NCI-H748 treated with DMSO at 0.1 percent for 48 hours (cell line): ENCODE measurements at regions not wholly inside any gene's neighbourhood (a gene's known extent, or its start where the extent isn't known, plus 50 kb on each side); places are given as distances from the start of the nearest gene placed in this dataset.

Experiments used
- DNase-seq: peaks from one replicate; lab custom pipeline; 2025; lab: John Stamatoyannopoulos, UW

DNA sequence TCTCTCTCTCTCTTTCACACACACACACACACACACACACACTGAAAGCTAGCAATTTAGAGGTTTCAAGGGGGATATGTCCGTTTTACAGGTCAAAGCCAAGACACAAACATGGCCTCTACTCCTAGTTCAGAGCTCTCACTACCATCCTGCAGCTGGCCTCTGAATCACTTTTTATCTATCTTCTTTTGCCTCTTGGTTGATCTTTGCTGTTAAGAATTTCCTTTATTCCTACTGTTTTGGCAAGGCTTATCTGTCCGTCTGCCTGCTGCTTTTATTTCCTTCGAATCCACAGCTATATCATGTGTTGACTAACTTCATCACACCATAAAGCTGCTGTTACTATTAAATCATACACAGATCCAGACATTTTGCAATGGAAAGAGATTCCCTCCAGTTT, 543.0 kb downstream of the PLCL1 start:
- DNase-seq: no peak

DNA sequence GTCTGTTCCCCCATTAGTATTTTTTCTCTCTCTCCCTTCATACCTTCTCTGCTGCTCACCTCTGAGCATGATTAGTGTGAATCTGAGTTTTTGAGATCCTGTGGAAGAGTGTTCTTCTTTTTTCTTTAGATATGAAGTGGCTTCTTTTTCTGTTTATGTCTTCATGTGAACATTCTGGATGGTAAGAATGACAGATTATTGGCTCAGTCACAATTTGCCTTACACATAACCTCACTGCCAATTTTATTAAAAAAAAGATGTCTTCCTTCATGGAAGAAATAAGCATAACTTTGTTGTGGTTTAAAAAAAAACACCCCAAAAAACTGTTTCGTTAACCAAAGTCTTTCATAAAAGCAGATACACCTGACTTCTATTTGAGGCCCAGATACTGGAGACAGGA, 539.1 kb downstream of the PLCL1 start:
- no peak for DNase-seq

DNA sequence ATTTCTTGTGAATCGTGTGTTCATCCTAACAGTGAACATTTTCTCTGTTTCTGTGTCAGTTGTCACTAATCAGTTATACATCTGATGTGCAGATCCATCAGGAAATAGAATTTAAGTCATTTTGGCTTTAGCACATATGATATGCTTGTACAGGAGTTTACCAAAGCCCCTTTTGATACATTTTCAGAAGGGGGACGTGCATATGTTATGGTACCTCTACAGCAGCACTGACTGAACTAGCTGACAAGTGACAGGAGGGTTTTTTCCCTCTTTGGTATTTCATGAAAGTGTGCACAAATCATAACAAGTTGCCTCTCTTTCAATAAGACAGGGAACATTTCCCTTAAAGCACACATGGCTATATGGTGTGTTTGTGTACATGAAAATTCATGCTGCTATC, 536.5 kb downstream of the PLCL1 start:
- DNase-seq: no peak

GRCh38 chr2:198339116-198339515, 534.7 kb downstream of the PLCL1 start:
- no peak for DNase-seq

GRCh38 chr2:198337368-198337767, 533.0 kb downstream of the PLCL1 start:
- DNase-seq: peak; percentile 80

GRCh38 chr2:198328454-198328853, 524.1 kb downstream of the PLCL1 start:
- no peak for DNase-seq

DNA sequence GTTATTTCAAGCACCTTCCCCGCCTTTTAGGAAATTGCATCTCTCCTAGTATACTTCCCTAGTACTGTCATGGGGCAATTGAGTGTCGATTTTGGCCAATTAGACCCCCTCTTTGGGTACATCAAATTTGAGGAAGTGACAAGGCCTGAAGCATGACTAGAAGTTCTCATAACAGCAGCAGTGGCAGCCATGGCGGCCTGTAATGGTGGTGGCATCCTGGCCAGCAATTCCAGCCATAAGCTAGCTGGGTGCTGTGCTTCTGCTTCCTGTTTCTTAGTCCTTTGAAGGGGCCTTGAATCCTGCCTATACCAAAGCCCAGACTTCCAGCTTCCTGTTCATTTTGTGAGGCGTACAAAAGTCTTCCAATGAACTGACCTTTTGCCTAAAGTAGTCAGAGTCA, 523.1 kb downstream of the PLCL1 start:
- no peak for DNase-seq

DNA sequence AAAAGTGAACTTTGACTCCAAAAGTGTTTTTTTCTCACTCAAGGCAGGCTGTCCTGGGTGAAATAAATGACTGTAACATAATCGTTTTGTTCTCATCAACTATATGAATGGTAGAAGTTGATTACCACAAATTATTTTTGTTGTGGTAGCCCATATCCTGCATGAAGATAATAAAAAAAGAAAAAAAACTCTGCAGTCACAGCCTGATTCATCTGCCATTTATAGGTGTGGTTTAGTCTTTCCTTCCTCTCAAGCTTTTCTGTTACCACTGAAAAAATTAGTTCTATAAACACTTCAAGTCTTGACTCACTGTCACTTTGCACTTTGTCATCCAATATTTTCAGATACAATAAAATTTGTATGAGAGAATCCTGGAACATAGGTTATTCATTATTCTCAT, 522.0 kb downstream of the PLCL1 start:
- DNase-seq: no peak

GRCh38 chr2:198325359-198325758, 521.0 kb downstream of the PLCL1 start:
- DNase-seq: no peak

DNA sequence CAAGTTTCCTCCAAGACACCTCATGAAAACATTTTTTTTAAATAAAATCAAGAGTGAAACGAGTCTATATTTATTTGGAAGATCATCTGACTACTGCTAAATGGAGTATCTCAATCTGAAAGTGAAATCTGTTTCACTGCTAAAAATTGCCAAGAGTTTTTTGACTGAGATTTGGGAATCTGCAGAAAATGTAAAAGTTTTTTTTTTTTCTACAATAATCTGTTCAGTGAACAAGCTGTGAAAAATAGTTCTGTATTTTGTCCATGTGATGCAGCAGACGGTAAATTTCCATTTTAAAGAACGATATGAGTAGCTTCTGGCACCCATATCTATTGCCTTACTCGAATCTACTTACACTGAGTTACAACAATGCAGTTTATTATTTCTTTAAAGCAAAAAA, 519.7 kb downstream of the PLCL1 start:
- DNase-seq: no peak

GRCh38 chr2:198322275-198322674, 517.9 kb downstream of the PLCL1 start:
- DNase-seq: no peak

GRCh38 chr2:198321522-198322088, 517.2 kb downstream of the PLCL1 start:
- DNase-seq: no peak

DNA sequence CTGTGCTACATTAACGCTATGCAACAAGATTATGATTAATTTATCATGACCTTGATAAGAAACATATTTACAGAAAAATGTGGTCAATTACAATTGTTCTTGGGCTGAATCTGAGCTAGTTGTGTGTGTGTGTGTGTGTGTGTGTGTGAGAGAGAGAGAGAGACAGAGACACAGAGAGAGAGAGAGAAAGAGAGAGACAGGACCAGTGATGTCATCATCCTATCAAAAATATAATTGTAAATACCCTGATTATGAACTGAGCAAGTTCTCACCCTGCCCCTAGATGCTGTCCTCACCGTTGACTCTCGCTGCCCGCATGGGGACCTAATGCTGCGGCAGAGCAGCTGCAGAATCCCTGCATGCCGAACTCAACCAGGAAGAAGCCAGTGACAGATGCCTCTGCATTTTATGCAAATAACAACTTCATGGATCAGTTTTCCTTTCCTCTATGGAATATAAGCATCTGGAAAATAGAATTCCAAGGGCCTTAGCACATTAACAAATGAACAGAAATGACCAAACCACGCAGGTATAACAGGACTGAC, 512.5 kb downstream of the PLCL1 start:
- no peak for DNase-seq

DNA sequence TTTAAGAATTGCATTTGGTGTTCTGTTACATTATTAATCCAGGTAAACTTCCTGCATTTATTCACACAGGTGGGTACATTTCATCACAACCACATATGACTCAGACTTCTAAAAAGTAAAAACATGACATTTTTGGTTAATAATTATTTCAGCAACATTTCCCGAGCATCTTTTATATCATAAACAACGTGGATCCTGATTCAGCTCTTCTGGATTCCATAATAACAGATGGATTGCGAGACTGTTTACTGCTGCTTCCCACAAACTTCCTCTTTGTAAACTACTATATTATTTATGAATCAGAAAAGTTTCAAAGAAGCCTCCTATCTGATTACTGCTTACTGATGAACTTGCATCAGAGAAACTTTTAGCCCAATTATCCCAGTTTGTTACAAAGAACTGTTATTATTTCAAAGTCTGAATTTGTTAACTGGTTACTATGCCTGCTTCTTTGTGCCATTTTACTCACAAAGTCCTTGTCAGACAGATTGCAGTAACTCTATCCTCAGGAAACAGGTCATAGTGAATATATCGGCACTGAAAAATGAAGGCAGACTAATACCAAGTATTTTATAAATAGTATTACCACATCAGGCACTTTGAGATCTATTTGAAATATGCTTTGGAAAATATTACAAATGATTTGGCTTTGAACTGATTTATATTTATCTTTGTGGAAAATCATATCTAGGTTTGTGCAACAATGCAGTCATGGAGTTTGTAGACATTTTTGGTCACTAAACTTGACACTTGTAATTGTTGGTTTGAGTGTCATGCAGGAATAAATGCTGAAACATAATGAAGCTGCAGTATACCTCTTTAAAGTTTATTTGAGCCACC, 511.6 kb downstream of the PLCL1 start:
- no peak for DNase-seq

DNA sequence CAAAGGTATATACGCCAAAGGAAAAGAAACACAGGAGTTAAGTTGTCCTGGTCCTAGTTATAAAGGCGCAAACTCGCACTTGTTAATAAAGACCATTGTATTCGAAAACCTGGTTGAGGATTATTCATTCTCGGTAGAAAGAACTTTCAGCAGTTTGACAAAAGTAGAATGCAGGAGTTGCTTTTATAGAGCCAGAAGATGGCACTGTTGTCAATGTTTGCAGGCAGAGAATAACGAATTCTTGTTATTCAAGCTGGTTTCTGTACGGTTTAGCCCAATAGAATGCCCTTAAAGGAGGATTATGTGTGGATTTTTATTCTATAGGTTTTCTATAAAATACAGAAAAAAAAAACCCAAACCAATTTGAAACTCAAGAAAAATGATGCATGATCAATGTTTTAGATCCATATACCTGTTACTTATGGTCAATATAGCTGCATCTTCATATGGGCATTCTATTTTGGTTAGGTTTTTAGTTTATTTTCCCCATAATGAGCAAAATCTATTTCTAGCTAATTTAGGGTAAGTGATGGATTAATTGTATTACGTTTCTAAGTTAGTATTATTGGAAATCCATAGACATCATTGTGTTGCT, 510.3 kb downstream of the PLCL1 start:
- peak; percentile 39 for DNase-seq

DNA sequence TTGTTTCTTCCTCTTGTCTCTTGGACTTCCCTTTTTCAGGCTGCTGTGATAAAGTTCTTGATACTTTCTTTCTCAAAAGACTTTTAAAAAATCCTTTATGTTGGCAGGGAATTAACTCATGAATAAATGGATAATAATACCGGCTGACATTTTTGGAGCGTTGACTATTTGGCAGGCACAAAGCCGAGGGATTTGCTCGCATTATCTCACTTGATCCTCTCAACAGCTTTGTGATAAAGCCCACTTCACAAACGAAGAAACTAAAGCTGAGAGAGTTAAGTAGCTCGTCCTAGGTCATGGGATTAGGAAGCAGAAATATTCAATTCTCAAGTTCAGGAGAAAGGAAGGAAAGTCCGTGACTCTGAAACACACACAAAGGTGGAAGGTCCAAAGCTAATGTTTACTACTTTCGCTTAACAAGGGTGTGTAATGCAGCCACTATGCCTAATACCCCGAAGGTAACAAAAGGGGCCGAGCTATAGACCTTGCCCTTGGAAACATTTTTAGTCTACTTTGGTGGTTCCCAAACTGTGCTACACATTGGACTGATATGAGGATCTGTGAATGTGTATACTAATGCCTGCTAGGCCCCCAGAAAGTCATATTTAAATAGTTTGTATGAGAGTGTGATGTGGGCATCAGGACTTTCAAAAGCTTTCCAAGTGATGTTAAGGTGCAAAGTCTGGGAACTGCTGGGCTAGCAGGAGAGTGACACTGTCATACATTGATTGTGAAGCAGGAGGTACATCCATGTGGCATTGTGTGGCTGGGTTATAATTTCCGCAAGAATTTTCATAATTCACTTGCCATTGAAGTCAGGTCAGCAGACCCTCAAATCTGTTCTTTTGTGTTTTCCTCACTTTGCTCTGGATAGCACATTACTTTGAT, 508.4 kb downstream of the PLCL1 start:
- DNase-seq: no peak

GRCh38 chr2:198311020-198311419, 506.6 kb downstream of the PLCL1 start:
- DNase-seq: no peak

DNA sequence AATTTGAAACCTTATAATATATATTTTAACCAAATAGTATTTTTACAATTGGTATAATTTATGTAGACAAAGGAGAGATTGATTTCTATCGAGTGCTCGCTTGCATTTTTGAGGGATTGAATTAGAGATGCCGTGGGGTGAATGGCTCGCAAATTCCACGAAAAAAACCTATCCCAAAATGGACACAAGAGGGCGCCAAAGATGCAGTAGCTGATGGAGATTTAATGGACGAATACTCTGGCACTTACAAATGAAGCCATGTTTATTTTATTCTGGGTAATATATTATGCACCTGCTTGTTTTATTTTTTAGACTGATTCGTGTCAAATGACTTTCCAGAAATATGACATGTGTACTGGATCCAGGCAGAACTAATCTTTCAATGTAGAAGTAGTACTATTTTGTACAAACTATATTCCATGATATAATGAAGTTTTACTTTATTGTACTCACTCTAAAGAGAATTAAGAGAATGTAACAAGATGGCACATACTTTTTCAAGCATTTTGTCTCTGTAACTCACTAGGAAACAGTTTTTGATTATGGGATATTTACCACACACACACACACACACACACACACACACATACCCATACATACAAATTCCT, 505.4 kb downstream of the PLCL1 start:
- DNase-seq: peak; percentile 69

DNA sequence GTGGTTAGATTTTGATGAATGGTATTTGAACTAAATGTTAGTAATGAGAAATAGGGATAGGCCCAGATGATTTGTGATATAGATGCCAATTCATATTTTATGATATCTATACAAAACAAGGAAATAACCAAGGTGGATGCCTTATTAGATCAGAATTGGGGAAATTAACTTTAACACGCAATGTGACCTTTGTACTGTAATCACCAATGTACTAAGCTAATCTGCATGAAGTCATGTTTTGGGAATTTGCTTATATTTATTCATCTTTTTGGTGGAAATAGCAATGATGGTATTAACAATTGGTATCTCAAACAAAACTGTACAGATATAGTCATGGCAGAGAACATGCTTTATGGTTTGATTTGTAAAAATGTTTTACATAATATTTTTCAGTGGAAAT, 504.7 kb downstream of the PLCL1 start:
- DNase-seq: no peak

DNA sequence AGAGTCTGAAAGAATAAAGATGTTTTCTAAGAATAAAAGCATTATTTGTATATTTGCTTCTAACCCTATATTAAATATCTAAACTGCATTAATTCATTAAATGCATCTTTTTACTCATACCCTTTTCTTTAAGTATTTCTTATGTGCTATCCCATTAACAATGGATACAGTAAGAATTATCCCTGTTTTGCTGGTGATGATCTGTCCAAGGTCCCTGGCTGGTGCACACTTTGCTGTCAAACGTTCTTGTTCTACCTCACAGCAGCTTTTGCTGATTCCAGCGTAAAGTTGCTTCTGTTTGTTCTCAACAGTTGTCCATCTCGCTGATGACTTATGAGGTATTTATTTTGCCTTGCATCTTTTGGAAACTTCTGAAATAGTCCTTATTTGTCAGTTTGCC, 504.0 kb downstream of the PLCL1 start:
- no peak for DNase-seq

- no peak for DNase-seq
Observed at GRCh38 chr2:198307093-198307492, 502.7 kb downstream of the PLCL1 start.

DNA sequence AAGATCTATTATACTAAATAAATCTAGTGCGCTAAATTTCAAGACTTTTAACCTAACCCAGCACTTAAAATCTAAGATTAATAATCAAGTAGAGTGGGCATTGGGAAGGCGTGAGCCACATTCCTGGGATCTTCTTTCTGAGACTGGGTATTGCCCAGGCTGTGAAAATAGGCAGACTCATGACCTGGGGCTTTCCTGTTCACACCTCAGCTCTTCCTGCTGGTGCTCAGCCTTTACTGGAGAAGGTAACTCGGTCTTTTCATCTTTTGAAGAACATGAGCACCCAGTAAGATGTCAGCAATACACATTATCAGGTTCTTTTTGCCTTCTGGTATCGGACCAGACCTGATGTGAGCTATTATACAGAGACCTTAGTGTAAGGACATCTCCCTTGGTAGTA, 500.5 kb downstream of the PLCL1 start:
- no peak for DNase-seq
